Kidney (tissue), 13 donors: ENCODE measurements at regions not wholly inside any gene's neighbourhood (a gene's known extent, or its start where the extent isn't known, plus 50 kb on each side); places are given as distances from the start of the nearest gene placed in this dataset.

Experiments used
- DNase-seq, 5 donors: peaks; one replicate each; pipeline ENCODE4 v3.0.0-alpha.2; 2013 to 2020
- FAIRE-seq: peaks from 2 replicates; lab custom pipeline; 2012; peaks lifted over from hg19 to GRCh38; lab: Jason Lieb, UNC
- H3K27ac ChIP-seq, 2 donors: one replicate each; pipeline ENCODE4 v1.7.0; 2013; ENCODE audit warnings: low read depth in 2 of 2, low read length in 2 of 2, inconsistent platforms in 1 of 2
- H3K27me3 ChIP-seq: one replicate; pipeline ENCODE4 v1.7.1; 2013; ENCODE audit warnings: low read length, inconsistent platforms; ENCODE audit not compliant: control insufficient read depth, insufficient read depth
- H3K36me3 ChIP-seq, 3 donors: one replicate each; pipeline versions ENCODE4 v1.7.0 to v1.7.1; 2013; ENCODE audit warnings: low read length in 3 of 3, control low read depth in 1 of 3, inconsistent platforms in 1 of 3; ENCODE audit not compliant: insufficient read depth in 3 of 3, control insufficient read depth in 2 of 3
- H3K4me1 ChIP-seq, 3 donors: one replicate each; pipeline versions ENCODE4 v1.7.0 to v1.7.1; 2013; ENCODE audit warnings: low read length in 3 of 3, inconsistent platforms in 1 of 3, low read depth in 1 of 3; ENCODE audit not compliant: control insufficient read depth in 2 of 3, insufficient read depth in 2 of 3
- H3K4me3 ChIP-seq, 3 donors: one replicate each; pipeline versions ENCODE4 v1.7.0 to v1.8.1; 2013; ENCODE audit warnings: low read length in 3 of 3, control low read depth in 1 of 3, inconsistent platforms in 1 of 3
- H3K9ac ChIP-seq, 3 donors: one replicate each; pipeline versions ENCODE4 v1.7.0 to v1.7.1; 2013; ENCODE audit warnings: low read length in 3 of 3, control low read depth in 1 of 3, inconsistent platforms in 1 of 3
- H3K9me3 ChIP-seq, 3 donors: one replicate each; pipeline versions ENCODE4 v1.7.0 to v1.7.1; 2013; ENCODE audit warnings: low read length in 3 of 3, control low read depth in 1 of 3, inconsistent platforms in 1 of 3; ENCODE audit not compliant: control insufficient read depth in 2 of 3, insufficient read depth in 1 of 3
- intact Hi-C: fragments of 100-400 bp; cut with DNase I; formaldehyde crosslinking; loops from one replicate; pipeline ENCODE4 v1.11.1; 2022
- TF ChIP-seq, protein P1 (sequence below): IDR thresholded peaks from 3 replicates; pipeline ENCODE4 v1.5.1; 2012; ENCODE audit warnings: mild to moderate bottlenecking, moderate library complexity, borderline replicate concordance; ENCODE audit not compliant: insufficient read depth; ENCODE audit errors: extremely low read depth
- donor health status: control.
- donor health status: control.
- donor health status: control.
- donor health status: control.
- donor health status: control.
- donor health status: DM: yes; HTN: yes; CAD: no.
- donor health status: Normal renal cell carcinoma (clear cell type).

DNA sequence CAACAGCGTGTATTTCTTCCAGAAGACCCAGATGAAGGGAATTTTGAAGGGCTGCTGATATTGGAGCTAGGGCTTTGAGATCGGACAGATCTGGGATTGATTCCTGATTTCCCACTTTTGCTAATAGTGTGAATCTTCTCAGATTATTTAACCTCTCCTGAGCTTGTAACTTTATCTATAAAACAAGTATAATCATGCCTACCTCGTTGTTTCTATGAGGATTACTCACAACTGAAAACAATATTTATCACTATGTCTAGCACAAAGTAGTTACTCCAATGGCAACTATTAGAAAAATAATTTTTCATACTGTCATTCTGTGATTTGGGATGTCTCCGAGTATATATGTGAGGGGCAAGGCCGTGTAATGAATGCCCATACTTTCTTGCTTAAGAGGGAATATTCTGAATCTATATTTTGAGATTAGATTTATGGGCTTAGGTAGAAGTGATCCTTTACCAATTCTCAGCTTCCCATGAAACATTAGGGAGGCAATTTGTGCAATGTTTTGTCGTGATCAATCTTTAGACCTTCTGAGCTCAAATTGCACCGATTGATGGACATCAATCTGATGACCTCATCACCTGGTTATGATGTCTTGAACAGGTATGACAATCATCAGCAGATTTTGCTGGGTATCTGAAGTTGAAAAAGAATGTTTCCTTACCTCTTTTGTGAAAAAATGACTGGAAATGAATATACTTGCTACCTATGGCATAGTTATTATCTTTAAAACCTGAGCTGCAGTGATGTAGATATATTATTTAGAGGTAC, 339.9 kb downstream of the KCNS3 start:
- H3K27me3 ChIP-seq, result no peaks in the 10 kb centered on the region
- no peak for FAIRE-seq
- TF ChIP-seq, protein P1, sequence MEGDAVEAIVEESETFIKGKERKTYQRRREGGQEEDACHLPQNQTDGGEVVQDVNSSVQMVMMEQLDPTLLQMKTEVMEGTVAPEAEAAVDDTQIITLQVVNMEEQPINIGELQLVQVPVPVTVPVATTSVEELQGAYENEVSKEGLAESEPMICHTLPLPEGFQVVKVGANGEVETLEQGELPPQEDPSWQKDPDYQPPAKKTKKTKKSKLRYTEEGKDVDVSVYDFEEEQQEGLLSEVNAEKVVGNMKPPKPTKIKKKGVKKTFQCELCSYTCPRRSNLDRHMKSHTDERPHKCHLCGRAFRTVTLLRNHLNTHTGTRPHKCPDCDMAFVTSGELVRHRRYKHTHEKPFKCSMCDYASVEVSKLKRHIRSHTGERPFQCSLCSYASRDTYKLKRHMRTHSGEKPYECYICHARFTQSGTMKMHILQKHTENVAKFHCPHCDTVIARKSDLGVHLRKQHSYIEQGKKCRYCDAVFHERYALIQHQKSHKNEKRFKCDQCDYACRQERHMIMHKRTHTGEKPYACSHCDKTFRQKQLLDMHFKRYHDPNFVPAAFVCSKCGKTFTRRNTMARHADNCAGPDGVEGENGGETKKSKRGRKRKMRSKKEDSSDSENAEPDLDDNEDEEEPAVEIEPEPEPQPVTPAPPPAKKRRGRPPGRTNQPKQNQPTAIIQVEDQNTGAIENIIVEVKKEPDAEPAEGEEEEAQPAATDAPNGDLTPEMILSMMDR, result no peak
- H3K4me1 ChIP-seq, result no peaks in the 10 kb centered on the region
- H3K27ac ChIP-seq, result no peak overlapping the region
- no peak for DNase-seq
- intact Hi-C loops, result no loop called here
- no peak overlapping the region for H3K9ac ChIP-seq
- H3K9me3 ChIP-seq, result no peaks in the 10 kb centered on the region
- no peaks in the 10 kb centered on the region for H3K36me3 ChIP-seq
- no peak overlapping the region for H3K4me3 ChIP-seq

- intact Hi-C loops, result no loop called here
These were observed 336.5 kb downstream of the KCNS3 start for GRCh38 chr2:18214936-18215335.

GRCh38 chr2:18213986-18214385, 335.5 kb downstream of the KCNS3 start:
- H3K9me3 ChIP-seq, result no peaks in the 10 kb centered on the region
- FAIRE-seq (no peak), DNase-seq (no peak)
- no peak overlapping the region for H3K4me3 ChIP-seq
- no peaks in the 10 kb centered on the region for H3K4me1 ChIP-seq
- intact Hi-C loops, result no loop called here
- H3K9ac ChIP-seq, result no peak overlapping the region
- no peaks in the 10 kb centered on the region for H3K36me3 ChIP-seq
- TF ChIP-seq, protein P1, result no peak
- no peaks in the 10 kb centered on the region for H3K27me3 ChIP-seq
- no peak overlapping the region for H3K27ac ChIP-seq

More at GRCh38 chr2:18214936-18215335, 336.5 kb downstream of the KCNS3 start:
- DNase-seq (no peak), FAIRE-seq (peak; percentile 19)
- TF ChIP-seq, protein P1, result no peak
- Histone ChIP-seq H3K36me3 (no peaks in the 10 kb centered on the region), H3K9ac (no peak overlapping the region), H3K9me3 (no peaks in the 10 kb centered on the region), H3K4me1 (no peaks in the 10 kb centered on the region), H3K27ac (no peak overlapping the region), H3K27me3 (no peaks in the 10 kb centered on the region), H3K4me3 (no peak overlapping the region)
